ENCODE measurements at regions not wholly inside any gene's neighbourhood (a gene's known extent, or its start where the extent isn't known, plus 50 kb on each side); places are given as distances from the start of the nearest gene placed in this dataset.

DNA sequence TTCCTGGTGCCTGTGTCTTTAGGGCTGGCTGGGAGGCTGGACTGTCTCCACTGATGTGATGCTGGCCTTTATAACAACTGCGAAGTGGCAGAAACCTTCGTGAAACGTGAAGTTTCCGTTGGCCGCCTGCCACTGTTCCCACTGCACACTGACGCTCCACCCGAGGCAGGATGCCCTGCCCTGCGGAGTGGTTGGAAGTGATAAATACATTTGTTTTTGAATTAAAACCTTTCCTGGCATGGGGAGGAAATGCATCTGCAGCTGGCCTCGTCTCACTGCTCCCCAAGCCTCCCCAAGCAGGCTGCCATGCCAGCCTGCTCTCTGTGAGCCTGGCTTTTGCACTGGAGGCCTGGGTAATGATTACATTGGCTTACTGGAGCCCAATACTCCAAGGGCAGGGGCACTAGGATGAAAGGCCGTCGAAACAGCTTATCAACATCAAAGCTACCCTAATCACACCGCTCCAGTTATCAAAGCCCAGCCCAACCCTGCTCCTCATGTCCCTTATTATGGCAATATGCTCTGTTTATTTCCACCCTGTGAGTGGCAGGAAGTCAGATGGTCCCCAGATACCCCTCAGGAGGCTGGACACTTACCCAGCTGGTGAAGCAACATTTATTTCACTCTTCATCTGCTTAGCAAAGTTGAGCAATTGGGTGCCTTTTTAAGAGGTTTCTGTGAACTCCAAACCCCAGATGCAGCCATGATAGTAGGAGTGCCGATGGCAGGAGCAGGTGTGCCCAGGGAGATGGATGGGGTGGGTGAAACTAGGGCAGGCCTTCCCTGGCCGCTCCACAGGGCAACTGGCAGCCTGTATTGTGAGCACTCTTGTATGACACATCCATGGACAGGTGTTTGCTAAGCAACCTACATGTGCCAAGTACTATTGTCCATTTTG is 97.4 kb upstream of the ITGA6 start:
- no peaks in the 10 kb centered on the region for H4K20me1 ChIP-seq (ENCODE audit: insufficient read depth)
- no peaks in the 10 kb centered on the region for H3K79me2 ChIP-seq (ENCODE audit: insufficient read depth)
- TF ChIP-seq EZH2 (IDR thresholded peaks at IDR 0.05; ENCODE audit: insufficient read depth, poor library complexity, severe bottlenecking) = no peak
- no peak for TF ChIP-seq EZH2phosphoT487 (IDR thresholded peaks at IDR 0.05; ENCODE audit: insufficient read depth, low read depth)
- H3K9ac ChIP-seq = no peak overlapping the region
- H3K4me1 ChIP-seq (ENCODE audit: insufficient read depth) = peaks cover 14% of the 10 kb centered on the region
- no peaks in the 10 kb centered on the region for H3K9me2 ChIP-seq (ENCODE audit: insufficient read depth)
- H2AFZ ChIP-seq = no peak overlapping the region
- no peak for DNase-seq
- H3K9me3 ChIP-seq (ENCODE audit: low read depth) = no peaks in the 10 kb centered on the region
- H3K27ac ChIP-seq = no peak overlapping the region
- no peak overlapping the region for H3K4me2 ChIP-seq (ENCODE audit: unreplicated experiment)
- peaks cover 21% of the 10 kb centered on the region for H3F3A ChIP-seq (ENCODE audit: insufficient read depth)
- in situ Hi-C loops (cut with MboI) = no loop called here
- H3K4me3 ChIP-seq = no peak overlapping the region
- 43 to 52% methylated on average over 14 of the region's 14 CpGs for WGBS, 2 experiments (ENCODE audit: low coverage in 1 of 2, low lambda C conversion rate in 2 of 2, missing lambda C conversion rate in 2 of 2)
- no peaks in the 10 kb centered on the region for H3K27me3 ChIP-seq (replicated peaks; ENCODE audit: insufficient read depth)
- H3K36me3 ChIP-seq (ENCODE audit: low read depth) = no peaks in the 10 kb centered on the region

DNA sequence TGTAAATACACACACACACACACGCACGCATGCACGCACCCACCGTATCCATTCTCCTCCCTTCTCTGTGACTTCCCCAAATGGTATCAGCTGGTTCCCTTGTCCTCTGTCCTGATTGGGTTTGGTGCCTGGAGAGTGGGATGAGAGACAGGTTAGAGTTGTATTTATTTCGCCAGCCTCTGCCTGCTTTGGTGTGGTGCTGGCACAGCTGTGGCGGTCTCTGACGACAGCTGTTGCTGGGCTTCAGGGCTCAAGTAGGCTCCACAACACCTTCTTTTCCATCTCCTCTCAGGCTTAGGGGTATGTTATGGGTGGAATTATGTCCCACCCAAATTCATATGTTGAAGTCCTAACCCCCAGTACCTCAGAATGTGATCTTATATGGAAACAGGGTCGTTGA is 94.9 kb upstream of the ITGA6 start:
- Histone ChIP-seq H3K9me2 (ENCODE audit: insufficient read depth) (no peaks in the 10 kb centered on the region), H3K4me3 (no peak overlapping the region), H3K4me2 (ENCODE audit: unreplicated experiment) (no peak overlapping the region), H4K20me1 (ENCODE audit: insufficient read depth) (no peaks in the 10 kb centered on the region), H2AFZ (no peak overlapping the region), H3K36me3 (ENCODE audit: low read depth) (no peaks in the 10 kb centered on the region), H3K9me3 (ENCODE audit: low read depth) (no peaks in the 10 kb centered on the region), H3F3A (ENCODE audit: insufficient read depth) (peaks cover 10% of the 10 kb centered on the region; the same call in 1 of the 2 replicates), H3K4me1 (ENCODE audit: insufficient read depth) (0 out of 2 replicates have a peak, but pooled peaks cover 6% of the 10 kb centered on the region), H3K27ac (no peak overlapping the region), H3K27me3 (replicated peaks; ENCODE audit: insufficient read depth) (no peaks in the 10 kb centered on the region), H3K79me2 (ENCODE audit: insufficient read depth) (no peaks in the 10 kb centered on the region), H3K9ac (no peak overlapping the region)
- 83 to 85% methylated on average over 8 of the region's 8 CpGs for WGBS, 2 experiments (ENCODE audit: low coverage in 1 of 2, low lambda C conversion rate in 2 of 2, missing lambda C conversion rate in 2 of 2)
- in situ Hi-C loops (cut with MboI) = no loop called here
- TF ChIP-seq EZH2 (IDR thresholded peaks at IDR 0.05; ENCODE audit: insufficient read depth, poor library complexity, severe bottlenecking) = no peak
- TF ChIP-seq EZH2phosphoT487 (IDR thresholded peaks at IDR 0.05; ENCODE audit: insufficient read depth, low read depth) = no peak
- DNase-seq = no peak

DNA sequence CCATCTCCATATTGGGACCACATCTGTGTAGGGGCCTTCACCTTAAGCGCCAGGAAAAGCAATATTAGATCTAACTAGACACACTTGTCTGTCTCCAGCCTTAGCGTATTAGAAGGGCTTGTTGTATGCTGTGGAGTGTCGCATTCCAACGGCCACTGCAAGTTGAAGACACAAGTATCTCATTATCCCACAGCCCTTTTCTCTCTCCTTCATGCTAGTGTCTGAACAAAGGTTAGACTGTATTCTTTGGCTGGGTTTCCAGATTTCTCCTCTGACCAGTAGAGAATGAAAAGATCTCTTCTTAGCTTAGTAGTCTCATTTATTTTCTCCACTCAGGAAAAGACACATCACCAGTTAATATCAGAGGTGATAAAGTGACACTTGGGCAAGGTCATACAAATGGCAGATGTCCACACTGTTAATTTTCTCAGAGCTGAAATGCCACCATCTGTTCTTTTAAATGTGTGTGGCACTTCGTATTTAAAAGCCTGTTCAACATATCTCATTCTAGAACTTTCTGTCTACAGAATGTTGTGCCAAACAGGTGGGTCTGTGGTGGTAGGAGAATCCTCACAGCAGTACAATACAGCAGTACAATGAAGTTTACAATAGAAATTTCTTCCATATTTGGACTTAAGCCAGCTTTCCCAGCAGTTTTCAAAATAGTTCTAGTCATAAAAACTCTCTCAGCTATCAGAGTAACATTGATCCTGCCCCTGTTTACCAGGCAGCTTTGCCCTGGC is 94.0 kb upstream of the ITGA6 start:
- no peaks in the 10 kb centered on the region for H3K79me2 ChIP-seq (ENCODE audit: insufficient read depth)
- H3K9ac ChIP-seq = no peak overlapping the region
- H4K20me1 ChIP-seq (ENCODE audit: insufficient read depth) = no peaks in the 10 kb centered on the region
- no peak overlapping the region for H2AFZ ChIP-seq
- no peak overlapping the region for H3K27ac ChIP-seq
- H3K9me2 ChIP-seq (ENCODE audit: insufficient read depth) = no peaks in the 10 kb centered on the region
- H3K9me3 ChIP-seq (ENCODE audit: low read depth) = no peaks in the 10 kb centered on the region
- H3K4me1 ChIP-seq (ENCODE audit: insufficient read depth) = 0 out of 2 replicates have a peak, but pooled peaks cover 6% of the 10 kb centered on the region
- no peak for TF ChIP-seq EZH2phosphoT487 (IDR thresholded peaks at IDR 0.05; ENCODE audit: insufficient read depth, low read depth)
- no peak for TF ChIP-seq EZH2 (IDR thresholded peaks at IDR 0.05; ENCODE audit: insufficient read depth, poor library complexity, severe bottlenecking)
- H3K4me2 ChIP-seq (ENCODE audit: unreplicated experiment) = no peak overlapping the region
- no peak overlapping the region for H3K4me3 ChIP-seq
- DNase-seq = no peak
- in situ Hi-C loops (cut with MboI) = no loop called here
- H3F3A ChIP-seq (ENCODE audit: insufficient read depth) = peaks cover 7% of the 10 kb centered on the region; the same call in 1 of the 2 replicates
- WGBS, 2 experiments (ENCODE audit: low coverage in 1 of 2, low lambda C conversion rate in 2 of 2, missing lambda C conversion rate in 2 of 2) = 62 to 71% methylated on average over 5 of the region's 5 CpGs
- H3K27me3 ChIP-seq (replicated peaks; ENCODE audit: insufficient read depth) = no peaks in the 10 kb centered on the region
- no peaks in the 10 kb centered on the region for H3K36me3 ChIP-seq (ENCODE audit: low read depth)

DNA sequence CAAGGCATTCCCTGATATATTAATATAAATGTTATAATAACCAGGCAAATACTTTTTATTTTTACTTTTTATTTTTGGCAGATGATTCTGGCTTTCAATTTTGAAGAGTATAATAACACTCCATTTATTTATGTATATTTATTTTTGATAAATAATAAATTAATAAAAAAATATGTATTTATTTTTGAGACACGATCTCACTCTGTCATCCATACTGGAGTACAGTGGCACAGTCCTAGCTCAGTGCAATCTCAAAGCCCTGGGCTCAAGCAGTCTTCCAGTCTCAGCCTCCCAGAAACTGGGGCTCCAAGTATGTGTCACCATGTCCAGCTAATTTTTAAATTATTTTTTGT is 93.4 kb upstream of the ITGA6 start:
- Histone ChIP-seq H3K9ac (no peak overlapping the region), H4K20me1 (ENCODE audit: insufficient read depth) (no peaks in the 10 kb centered on the region), H3K79me2 (ENCODE audit: insufficient read depth) (no peaks in the 10 kb centered on the region), H3K27me3 (replicated peaks; ENCODE audit: insufficient read depth) (no peaks in the 10 kb centered on the region), H3K4me3 (no peak overlapping the region), H2AFZ (no peak overlapping the region), H3K27ac (no peak overlapping the region), H3F3A (ENCODE audit: insufficient read depth) (peaks cover 2% of the 10 kb centered on the region; the same call in 1 of the 2 replicates), H3K4me2 (ENCODE audit: unreplicated experiment) (no peak overlapping the region), H3K9me3 (ENCODE audit: low read depth) (no peaks in the 10 kb centered on the region), H3K4me1 (ENCODE audit: insufficient read depth) (0 out of 2 replicates have a peak, but pooled peaks cover 6% of the 10 kb centered on the region), H3K9me2 (ENCODE audit: insufficient read depth) (no peaks in the 10 kb centered on the region), H3K36me3 (ENCODE audit: low read depth) (no peaks in the 10 kb centered on the region)
- DNase-seq = no peak
- WGBS, 2 experiments (ENCODE audit: low coverage in 1 of 2, low lambda C conversion rate in 2 of 2, missing lambda C conversion rate in 2 of 2) = 71 to 84% methylated on average over 1 of the region's 1 CpG
- in situ Hi-C loops (cut with MboI) = no loop called here
- TF ChIP-seq EZH2phosphoT487 (IDR thresholded peaks at IDR 0.05; ENCODE audit: insufficient read depth, low read depth) (no peak), EZH2 (IDR thresholded peaks at IDR 0.05; ENCODE audit: insufficient read depth, poor library complexity, severe bottlenecking) (no peak)

Measured in GM23248 (cell line).